NCI-H510A treated with DMSO at 0.1 percent for 48 hours (cell line): ENCODE measurements at regions not wholly inside any gene's neighbourhood (a gene's known extent, or its start where the extent isn't known, plus 50 kb on each side); places are given as distances from the start of the nearest gene placed in this dataset.
"Not testable (repeated sequence)": the region's sequence is repeated elsewhere in the genome, so short reads cannot be mapped to it uniquely, and the experiment has no call there.

Experiments used
- DNase-seq: peaks from one replicate; lab custom pipeline; 2025; lab: John Stamatoyannopoulos, UW

- no peak for DNase-seq
These were observed 121.6 kb upstream of the ECI2 start for GRCh38 chr6:4256969-4257368.

- DNase-seq, result peak; percentile 36
These were observed 118.3 kb upstream of the ECI2 start for GRCh38 chr6:4253604-4254231.

GRCh38 chr6:4252445-4252844 lies 117.1 kb upstream of the ECI2 start:
- DNase-seq, result not testable (repeated sequence)

GRCh38 chr6:4250645-4251044 lies 115.3 kb upstream of the ECI2 start:
- no peak for DNase-seq

- not testable (repeated sequence) for DNase-seq
These were observed 108.5 kb upstream of the ECI2 start for GRCh38 chr6:4243832-4244231.

GRCh38 chr6:4243237-4243636 lies 107.9 kb upstream of the ECI2 start:
- DNase-seq, result no peak

GRCh38 chr6:4242601-4243000 lies 107.2 kb upstream of the ECI2 start:
- DNase-seq, result no peak

- no peak for DNase-seq
These were observed 104.8 kb upstream of the ECI2 start for GRCh38 chr6:4240148-4240547.

- peak; percentile 3 for DNase-seq
These were observed 89.9 kb upstream of the ECI2 start for GRCh38 chr6:4225161-4225872.

- DNase-seq, result no peak
These were observed 88.9 kb upstream of the ECI2 start for GRCh38 chr6:4224067-4224978.

GRCh38 chr6:4220558-4220957 lies 85.2 kb upstream of the ECI2 start:
- DNase-seq, result no peak

- DNase-seq, result not testable (repeated sequence)
These were observed 83.4 kb upstream of the ECI2 start for GRCh38 chr6:4218619-4219317.

GRCh38 chr6:4212588-4212987 lies 77.2 kb upstream of the ECI2 start:
- DNase-seq, result no peak

- no peak for DNase-seq
These were observed 75.4 kb upstream of the ECI2 start for GRCh38 chr6:4210629-4211419.

- no peak for DNase-seq
These were observed 73.8 kb upstream of the ECI2 start for GRCh38 chr6:4209196-4209595.

- no peak for DNase-seq
These were observed 72.8 kb upstream of the ECI2 start for GRCh38 chr6:4208158-4208557.

- not testable (repeated sequence) for DNase-seq
These were observed 68.5 kb upstream of the ECI2 start for GRCh38 chr6:4203642-4204417.

- DNase-seq, result no peak
These were observed 57.3 kb upstream of the ECI2 start for GRCh38 chr6:4192627-4193026.

GRCh38 chr6:4192173-4192572 lies 56.8 kb upstream of the ECI2 start:
- no peak for DNase-seq

GRCh38 chr6:4191271-4191721 lies 55.9 kb upstream of the ECI2 start:
- no peak for DNase-seq
